Pons (tissue), 1 donor: ENCODE measurements at regions not wholly inside any gene's neighbourhood (a gene's known extent, or its start where the extent isn't known, plus 50 kb on each side); places are given as distances from the start of the nearest gene placed in this dataset.
A peak's percentile ranks its signal among the peaks of the same experiment; 100 is the strongest.

ENCODE experiments used
- DNase-seq: peaks from one replicate; pipeline ENCODE4 v3.0.0-alpha.2; 2016; ENCODE audit warnings: low spot score

DNA sequence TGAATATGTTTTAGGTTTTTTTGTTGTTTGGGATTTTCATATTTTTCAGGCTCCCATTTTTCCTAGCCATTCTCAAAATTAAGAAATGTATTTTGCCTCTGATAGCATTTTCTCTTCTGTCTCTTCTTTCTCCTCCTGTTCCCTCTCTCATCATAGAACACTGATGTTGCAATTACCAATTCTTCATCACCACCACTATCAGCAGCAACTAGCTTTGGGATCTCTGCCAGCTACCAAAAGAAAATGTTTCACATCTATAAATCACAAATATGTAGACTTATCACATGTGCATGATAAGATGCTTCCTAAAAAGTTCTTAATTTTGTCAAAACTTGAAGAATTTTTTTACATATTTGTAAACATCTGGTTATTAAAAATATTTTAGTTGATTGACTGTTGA, 887.1 kb downstream of the MAT2B start:
- DNase-seq = no peak

DNA sequence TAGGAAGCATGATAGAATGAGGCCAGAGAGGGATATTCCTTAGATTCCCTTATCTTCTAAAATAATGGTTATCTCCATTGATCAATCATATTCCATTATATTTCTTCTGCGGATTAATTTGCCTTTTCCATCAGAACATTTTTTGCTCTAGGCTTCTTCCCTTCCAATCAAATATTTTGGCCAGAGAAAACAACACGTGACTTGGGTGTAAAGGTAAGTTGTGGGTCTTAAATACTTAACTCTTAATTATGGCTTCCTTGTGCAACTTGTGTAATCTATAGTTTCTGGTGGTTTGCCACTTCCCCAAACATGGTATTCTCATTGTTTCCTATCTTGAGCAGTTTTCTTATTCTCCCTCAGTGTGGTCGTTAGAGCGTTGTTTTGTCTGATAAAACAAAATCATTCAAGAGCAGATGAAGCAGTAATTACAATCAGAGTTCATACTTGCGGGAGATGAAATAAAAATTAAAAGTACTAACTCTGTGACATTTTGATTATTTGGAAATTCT, 889.3 kb downstream of the MAT2B start:
- DNase-seq = no peak

DNA sequence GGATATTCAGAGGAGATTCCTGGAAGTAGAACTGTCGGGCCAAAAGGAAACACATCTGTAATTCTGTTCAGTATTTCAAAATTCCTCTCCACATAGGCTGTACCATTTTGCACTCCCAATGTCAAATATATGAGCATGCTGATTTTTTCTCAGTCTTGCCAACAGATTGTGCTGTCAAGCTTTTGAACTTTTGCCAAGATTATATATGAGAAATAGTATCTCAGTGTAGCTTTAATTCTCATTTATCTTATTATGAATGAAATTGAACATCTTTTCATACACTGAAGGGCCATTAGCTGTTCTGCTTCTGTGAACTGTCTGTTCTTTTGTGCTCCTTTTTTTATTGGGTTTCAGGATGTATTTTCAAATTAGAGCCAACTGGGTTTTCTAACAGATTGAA, 907.1 kb downstream of the MAT2B start:
- DNase-seq = no peak

DNA sequence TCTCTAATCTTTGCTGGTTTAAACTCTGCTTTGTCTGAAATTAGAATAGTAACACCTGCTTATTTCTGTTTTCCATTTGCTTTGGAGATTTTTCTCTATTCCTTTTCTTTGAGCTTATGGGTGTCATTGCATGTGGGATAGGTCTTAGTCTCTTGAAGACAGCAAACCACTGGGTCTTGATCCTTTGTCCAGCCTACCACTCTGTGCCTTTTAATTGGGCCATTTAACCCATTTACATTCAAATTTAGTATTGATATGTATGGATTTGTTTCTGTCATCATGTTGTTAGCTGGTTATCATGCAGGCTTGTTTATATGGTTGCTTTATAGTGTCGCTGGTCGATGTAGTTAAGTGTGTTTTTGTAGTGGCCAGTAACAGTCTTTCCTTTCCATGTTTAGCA, 914.7 kb downstream of the MAT2B start:
- DNase-seq = no peak

DNA sequence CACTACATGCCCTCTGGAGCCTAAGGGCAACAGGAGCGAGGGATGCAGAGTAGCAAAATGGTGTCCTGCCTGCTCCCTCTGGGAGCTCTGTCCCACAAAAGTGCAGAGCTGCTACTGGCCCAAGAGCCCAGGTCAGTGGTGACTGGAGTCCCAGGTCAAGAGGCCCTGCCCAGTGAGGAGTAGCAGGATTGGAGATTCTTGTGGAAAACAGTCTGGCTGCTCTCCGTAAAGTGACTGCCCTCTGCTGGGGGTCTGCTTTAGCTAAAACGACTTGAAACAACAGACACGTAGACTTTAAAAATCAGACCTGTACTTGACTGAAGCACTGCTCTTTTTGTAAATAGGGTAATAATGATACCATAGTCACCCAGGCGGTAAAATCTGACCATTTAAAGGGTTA, 917.0 kb downstream of the MAT2B start:
- DNase-seq = no peak

DNA sequence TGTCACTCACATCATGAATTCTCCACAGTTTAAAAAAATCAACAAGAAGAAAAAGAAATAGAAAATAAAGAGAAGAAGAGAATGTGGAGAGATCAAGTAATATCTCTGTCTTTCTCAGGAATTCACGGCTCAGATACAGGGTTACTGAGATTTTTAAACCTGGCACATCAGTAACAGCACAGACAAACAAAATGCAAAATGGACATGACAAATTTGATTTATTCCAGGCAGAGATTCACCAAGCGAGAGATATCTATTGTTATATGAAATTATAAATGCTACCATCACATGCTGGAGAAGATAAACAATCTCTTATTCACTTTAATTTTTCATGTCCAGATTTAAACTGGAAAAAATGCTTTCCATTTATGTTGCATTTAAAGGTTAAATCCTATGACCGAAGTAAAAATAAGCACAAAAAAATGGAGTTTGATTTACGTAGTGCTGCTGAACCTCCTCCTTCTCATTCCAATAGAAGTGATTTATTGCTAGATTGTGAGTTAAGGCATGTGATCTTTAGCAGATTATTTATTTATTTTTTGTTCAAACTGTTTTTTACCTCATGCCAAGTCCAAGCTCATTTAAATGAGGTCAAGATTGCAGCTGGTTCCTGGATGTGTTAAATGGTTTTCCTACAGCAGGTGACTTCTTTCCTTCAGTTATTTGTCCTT, 926.4 kb downstream of the MAT2B start:
- no peak for DNase-seq

DNA sequence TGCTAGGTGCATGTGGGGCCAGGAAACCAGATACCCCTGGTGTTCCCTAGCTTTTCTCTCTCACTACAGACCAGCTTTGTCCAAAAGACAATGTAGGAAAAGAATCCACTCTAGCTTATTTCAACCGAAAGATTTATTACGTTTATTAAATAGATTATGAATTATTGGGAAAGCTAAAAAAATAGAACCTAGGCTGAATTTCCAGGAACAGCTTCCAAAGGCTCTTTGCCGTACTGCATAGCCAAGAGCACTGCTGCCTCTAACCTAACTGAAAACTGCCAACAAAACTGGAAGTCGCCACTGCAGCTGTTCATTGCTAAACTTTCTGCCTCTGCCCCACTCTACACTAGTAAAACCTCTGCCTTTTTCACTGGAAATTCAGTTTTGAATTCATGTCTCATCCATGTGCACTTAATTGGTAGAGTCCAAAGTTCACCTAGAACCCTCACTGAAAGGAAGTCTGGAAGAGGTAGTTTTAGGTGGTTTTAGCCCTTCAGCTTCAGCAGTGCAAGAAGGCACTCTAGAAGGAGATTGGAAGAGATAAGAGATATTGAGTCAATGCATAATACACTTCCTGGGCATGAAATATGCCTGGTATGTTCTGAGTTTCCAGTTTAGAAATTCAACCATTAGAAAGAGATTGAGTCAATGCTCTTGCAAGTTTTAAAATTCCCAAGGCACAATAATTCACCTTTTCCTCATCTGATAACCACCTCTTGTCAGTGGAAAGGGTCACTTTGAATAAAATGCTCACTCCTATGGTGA, 927.9 kb downstream of the MAT2B start:
- no peak for DNase-seq

DNA sequence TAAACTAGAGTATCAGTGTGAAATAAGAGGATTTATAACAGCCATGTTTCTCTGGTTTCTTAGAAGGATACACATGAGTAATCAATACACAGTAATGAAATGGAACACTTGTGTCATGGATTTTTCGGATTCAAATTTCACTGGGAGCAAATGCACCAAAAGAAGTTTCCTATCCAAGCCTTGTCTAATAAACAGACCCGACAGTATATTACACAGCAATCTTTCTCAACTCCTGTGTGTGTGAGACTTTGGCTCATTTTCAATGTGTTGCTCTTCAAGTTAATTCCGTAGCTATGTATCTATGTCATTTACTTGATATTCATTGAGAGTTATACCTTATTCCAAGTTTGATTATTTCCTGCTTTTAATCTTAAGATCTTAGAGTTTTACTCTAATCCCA, 930.2 kb downstream of the MAT2B start:
- no peak for DNase-seq

DNA sequence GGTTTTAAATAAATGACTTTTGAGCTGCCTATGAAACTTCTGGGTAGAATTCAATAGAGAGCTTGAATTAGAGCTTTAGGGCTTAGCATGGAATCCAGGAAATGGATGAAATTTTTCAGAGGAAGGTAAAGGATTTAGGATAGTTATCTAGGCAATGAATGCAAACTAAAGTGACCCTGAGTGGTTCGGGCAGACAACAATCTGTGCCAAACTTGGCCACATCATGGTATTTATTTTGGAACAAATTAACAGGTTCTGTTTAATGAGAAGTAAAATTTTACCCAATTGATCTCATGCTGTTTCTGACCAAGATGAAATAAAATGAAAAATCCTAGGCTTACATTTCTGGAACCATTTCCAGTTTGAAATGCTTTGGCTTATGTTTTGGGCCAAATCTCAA, 934.4 kb downstream of the MAT2B start:
- no peak for DNase-seq

DNA sequence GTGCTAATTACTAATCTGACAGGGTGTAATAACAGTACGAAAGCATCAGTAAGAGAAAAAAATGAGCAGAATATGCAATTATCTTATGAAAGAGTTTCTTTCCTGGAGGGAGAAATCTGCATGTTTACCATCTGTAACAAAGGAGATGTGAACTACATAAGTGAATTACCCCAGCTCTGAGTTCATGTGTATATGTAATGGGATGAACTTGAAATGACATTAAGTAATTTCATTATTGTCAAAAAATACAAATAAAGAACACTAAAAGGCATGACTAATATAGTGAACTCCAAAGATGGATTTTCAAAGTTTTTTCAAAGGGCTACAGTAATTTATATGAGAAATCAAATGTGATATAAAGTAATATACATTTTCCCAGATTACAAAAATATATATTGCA, 944.0 kb downstream of the MAT2B start:
- DNase-seq = no peak

DNA sequence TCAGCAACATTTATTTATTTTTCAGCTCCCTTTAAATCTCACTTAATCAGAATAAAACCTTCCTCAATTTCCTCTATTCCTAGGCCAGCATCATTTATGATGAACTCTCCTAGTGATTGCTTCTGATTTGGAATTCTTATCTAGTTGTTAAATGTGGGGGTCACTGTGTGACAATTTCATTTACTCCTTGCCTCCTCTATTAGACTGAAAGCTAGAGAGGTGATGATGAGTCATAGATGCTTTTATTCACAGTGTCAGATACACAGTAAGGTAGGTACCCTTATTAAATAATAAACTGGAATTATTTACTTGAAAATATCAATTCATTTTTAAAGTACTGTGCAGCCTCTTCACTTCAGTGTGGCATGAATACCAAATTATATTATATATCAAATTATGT, 960.6 kb downstream of the MAT2B start:
- DNase-seq = no peak

DNA sequence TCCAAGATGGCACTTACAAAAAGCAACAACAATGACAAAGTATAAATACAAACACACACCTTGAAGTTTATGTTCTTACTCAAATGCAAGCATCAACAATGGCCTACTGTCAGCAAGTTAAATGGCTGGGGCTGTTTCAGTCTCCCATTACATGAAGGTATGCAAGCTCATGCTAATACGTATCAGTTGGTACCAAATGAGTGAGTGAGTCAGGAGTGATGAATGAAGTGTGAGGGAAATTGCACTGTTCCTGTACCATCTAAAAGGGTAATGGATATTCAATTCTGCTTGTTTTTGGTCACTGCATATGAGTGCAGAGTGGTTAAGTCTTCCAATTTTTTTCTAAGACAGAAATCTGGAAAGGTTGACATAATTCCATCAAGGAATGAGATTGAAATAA, 964.9 kb downstream of the MAT2B start:
- DNase-seq = no peak

DNA sequence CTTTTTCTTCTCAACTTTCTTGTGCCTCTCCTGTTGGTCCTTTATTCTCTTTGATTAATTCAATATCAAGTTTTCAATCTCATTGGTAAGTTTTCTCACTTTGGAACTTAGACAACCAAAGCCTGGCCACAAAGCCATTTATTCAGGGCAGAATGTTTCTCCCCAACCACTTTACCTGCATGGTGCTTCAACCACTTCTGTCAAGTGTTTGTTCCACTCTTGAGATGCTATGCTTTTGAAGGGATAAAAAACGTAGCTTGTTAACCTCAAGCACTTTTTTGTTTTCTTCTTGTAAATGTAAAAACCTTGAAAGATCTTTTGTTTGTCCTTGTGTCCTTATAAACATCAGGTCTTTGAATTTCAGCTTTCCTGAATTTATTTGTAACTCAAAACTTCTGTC, 966.7 kb downstream of the MAT2B start:
- no peak for DNase-seq

DNA sequence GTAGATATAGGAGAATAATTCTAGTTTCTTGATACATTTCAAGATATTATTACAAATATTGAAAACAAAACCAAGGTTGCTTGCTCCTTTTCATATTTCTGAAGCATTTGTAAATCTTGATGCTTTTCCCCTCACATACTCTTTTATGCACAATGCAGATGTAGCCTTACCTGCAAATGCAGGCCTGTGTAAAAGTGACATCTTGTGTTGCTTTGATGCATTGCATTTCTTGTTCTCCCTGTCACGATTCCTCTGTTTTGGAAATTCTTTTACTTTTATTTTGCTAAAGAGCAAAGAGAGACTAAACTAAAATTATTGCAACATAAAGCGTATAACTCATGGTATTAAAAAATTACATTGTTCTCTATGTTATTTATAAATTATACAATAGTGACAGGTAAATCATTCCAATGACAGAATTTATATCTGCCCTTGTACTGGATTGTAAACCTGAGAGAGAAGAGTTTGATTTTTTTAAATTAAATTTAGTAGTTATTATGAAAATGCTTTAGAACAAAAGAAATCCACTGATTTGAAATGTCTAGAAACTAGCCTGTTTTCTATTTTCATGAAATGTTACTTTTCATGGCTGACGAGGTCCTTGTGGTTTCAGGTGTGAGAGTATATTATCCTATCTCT, 970.0 kb downstream of the MAT2B start:
- DNase-seq = peak; percentile 16

DNA sequence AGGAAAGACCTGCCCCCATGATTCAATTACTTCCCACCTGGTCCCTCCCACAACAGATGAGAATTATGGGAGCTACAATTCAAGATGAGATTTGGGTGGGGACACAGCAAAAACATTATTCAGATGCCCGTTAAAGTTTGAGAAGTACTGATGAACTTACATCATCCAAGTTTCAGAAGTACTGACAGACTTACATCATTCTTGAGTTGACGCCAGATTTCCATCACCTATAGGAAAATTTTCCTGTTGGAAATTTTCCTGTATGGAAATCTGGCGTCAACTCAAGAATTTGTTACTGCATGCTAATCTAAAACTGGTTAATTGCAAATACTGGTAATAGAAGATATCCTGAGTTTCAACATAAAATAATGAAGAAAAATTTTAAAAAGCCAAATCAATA, 975.9 kb downstream of the MAT2B start:
- DNase-seq = no peak

DNA sequence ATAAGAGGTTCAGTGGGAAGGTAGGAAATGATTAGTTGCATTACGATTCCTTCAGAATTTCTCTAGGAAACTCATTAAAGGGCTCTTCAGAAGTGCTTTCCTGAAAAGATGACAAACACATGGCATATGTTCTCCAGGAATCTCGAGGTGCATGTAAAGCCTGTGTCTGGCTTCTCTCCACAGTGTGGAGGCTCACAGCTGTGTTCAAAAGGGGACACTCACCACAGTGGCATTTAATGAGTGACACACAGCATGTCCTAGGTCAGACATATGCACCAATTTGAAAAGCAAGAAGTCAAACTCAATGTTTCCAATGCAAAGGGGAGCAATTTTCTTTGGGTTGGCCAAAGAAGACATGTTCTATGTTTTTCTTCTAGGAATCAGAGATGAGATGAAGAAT, 976.9 kb downstream of the MAT2B start:
- no peak for DNase-seq

DNA sequence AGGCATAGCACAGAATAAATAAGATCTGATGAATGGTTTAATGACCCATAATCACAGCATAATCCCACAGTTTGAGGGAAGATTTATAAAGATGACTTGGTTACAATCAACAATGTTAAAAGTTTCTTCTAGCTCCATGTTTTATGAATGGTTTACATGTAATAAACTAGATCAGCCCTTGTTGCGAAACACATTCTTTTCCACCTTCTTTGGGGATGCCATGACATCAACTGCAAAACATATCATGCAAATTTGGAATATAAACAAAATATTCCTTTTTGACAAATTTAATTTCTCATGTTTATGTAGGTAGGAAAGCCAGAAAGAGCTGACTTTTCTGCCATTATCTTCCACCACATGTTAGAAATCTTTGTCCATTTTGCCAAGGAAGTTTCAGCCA, 979.5 kb downstream of the MAT2B start:
- DNase-seq = no peak

DNA sequence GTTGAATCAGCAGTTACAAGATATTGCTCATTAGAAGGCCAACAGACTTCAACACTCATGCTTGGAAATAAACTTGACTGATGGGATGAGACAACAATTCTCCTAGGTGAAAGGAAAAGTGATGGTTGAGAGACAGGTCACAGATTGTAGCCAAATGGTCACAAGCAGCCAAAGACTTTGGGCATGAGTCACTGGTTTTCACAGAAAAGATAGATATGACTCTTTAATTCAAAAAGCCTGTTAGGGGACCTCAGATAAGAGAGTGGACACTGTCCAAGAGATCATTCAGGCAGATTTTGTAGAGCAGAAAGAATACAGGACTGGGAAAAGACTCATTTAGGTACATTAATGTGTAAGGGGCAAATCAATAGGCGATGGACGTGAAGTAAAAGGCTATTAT, 982.5 kb downstream of the MAT2B start:
- DNase-seq = no peak

DNA sequence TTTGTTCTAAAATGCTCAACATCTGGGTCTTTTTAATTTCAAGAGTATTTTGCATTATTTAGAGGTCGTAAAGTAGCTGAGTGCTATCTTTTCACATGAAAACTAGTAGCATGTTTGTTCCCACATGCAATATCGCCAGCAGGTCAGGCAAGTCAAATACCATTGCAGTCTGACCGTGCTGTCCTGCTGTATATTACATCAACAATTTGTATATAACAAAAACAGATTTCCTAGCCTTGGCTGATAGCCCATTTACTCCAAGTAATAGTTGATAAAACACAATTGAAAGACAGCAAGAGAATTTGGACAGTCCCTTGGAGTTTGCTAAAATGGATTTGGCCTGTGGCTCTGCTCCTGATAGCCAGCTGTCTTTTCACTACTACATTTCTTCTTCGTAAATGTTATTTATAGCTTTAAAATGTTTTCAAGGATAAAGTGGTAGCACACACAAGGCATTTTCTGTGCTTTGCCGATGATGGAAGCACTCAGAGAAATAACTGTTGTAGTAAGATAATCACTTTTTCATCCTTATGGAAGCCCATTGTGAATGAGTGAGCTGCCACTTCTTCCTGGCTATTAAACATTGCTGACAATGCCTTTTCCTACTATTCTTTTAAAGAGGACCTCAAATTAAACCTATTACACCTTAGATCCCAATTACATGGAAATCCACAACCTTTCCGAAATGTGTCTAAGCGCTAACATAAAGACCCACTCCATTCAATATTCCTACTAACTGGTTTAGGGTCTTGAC, 992.1 kb downstream of the MAT2B start:
- no peak for DNase-seq

DNA sequence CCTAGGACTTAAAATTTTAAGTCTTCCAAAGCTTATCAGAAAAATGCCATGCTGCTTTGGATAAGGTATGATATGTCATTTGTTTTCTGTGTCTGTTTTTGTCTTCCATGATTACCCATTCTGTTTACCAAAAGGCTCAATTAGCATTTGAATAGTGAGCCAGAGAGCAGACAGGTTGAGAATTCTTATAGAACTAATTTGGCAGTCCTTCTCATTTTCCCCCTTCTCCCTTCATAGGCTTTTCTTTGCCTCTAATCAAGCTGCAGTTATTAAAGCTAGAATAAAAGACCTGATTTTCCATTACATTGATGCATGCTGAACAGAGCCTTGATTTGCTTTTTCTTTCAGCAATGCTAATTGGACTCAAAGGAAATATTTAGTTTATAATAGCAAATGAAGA, 993.0 kb downstream of the MAT2B start:
- DNase-seq = no peak

DNA sequence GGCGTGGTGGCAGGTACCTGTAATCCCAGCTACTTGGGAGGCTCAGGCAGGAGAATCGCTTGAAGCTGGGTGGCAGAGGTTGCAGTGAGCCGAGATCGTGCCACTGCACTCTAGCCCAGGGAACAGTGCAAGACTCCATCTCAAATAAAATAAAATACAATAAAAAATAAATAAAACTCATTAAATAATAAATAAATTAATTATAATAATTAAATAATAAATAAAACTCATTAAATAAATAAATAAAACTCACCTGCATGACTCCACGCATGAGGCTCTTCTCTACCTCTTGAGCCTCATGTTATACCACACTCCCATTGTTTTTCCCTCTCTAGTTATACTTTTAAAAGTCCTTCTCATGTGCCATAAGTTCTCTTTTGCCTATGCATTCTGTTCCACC, 995.4 kb downstream of the MAT2B start:
- DNase-seq = no peak

DNA sequence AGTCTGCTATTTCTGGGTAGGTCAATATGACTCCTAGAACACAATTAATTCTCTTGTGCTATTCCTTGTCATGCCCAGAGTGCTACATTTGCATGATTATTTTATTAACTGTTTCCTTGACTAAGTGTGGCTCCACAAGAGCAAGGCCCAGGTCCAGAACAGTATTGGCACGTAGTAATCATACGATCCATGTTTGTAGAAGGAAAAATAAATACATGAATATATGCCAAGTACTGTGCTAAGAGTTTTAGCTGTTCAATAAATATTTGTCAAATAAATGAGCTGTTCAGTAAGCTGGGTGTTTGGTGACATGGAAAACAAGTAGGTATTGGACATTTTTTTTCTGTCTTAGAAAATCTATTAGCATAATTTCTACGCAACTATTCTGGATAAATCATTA, 995.9 kb downstream of the MAT2B start:
- no peak for DNase-seq
